HEK293 (cell line): ENCODE measurements at regions not wholly inside any gene's neighbourhood (a gene's known extent, or its start where the extent isn't known, plus 50 kb on each side); places are given as distances from the start of the nearest gene placed in this dataset.

ENCODE experiments used
- CTCF ChIA-PET: fragments of 350-600 bp; formaldehyde crosslinking; extraction: SDS; loops from one replicate; lab custom pipeline; 2021; ENCODE audit warnings: antibody characterized with exemption; lab: Yijun Ruan, JAX
- POLR2A ChIA-PET: fragments of 300-600 bp; formaldehyde crosslinking; extraction: SDS; loops from one replicate; lab custom pipeline; 2020; ENCODE audit warnings: antibody characterized with exemption, inconsistent platforms; lab: Yijun Ruan, JAX
- H3K27ac ChIP-seq: fragments of 200-500 bp; sonication (Bioruptor generic); 2 replicates; pipeline ENCODE4 v1.5.1; 2014; ENCODE audit warnings: low read depth, low read length, control low read depth, inconsistent platforms; ENCODE audit errors: extremely low read depth
- H3K36me3 ChIP-seq, 2 experiments: fragments of 200-500 bp in 1 of 2; sonication (Bioruptor generic) in 1 of 2; 1 replicate in 1 of 2; 2 replicates in 1 of 2; pipeline ENCODE4 v1.5.1; 2014 to 2017; ENCODE audit warnings: inconsistent platforms in 2 of 2, low read length in 2 of 2; ENCODE audit not compliant: control insufficient read depth in 2 of 2, insufficient read depth in 1 of 2
- H3K4me1 ChIP-seq: fragments of 200-500 bp; sonication (Bioruptor generic); 2 replicates; pipeline ENCODE4 v1.5.1; 2014; ENCODE audit warnings: mild to moderate bottlenecking, low read length, inconsistent platforms; ENCODE audit not compliant: control insufficient read depth, insufficient read depth
- H3K4me3 ChIP-seq: 2 replicates; pipeline ENCODE4 v1.5.1; 2011; ENCODE audit warnings: low read depth, mild to moderate bottlenecking, control low read depth, low read length, moderate library complexity
- H3K9me3 ChIP-seq: fragments of 200-500 bp; sonication (Bioruptor generic); 2 replicates; pipeline ENCODE4 v1.5.1; 2014; ENCODE audit warnings: low read depth, low read length, inconsistent platforms; ENCODE audit not compliant: control insufficient read depth, insufficient read depth
- BCL11A ChIP-seq: fragments of 450-650 bp; formaldehyde crosslinking; IDR thresholded peaks from 2 replicates; pipeline ENCODE4 v1.5.1; 2016; ENCODE audit warnings: low read depth, missing biosample characterization, missing genetic modification characterization
- ELK4 ChIP-seq: IDR thresholded peaks from 2 replicates; pipeline ENCODE4 v1.6.1; 2011; ENCODE audit warnings: mild to moderate bottlenecking, low read depth, low read length, borderline replicate concordance
- HOXC10 ChIP-seq: sonication (generic); formaldehyde crosslinking; IDR thresholded peaks from 2 replicates; pipeline ENCODE4 v1.8.1; 2023; ENCODE audit warnings: mild to moderate bottlenecking, missing genetic modification reagents
- HOXD13 ChIP-seq: sonication (generic); formaldehyde crosslinking; IDR thresholded peaks from 2 replicates; pipeline ENCODE4 v1.8.0; 2022; ENCODE audit warnings: missing genetic modification reagents, borderline replicate concordance
- OSR2 ChIP-seq: fragments of 450-650 bp; formaldehyde crosslinking; IDR thresholded peaks from 2 replicates; pipeline ENCODE4 v1.5.1; 2016; ENCODE audit warnings: missing biosample characterization, missing genetic modification characterization
- PRDM4 ChIP-seq: fragments of 450-650 bp; formaldehyde crosslinking; IDR thresholded peaks from 2 replicates; pipeline ENCODE4 v1.5.1; 2017; ENCODE audit warnings: missing biosample characterization, missing genetic modification characterization
- REST ChIP-seq: fragments of 450-650 bp; formaldehyde crosslinking; IDR thresholded peaks from 2 replicates; pipeline ENCODE4 v1.5.1; 2016; ENCODE audit warnings: missing biosample characterization, missing genetic modification characterization
- SP3 ChIP-seq: fragments of 450-650 bp; formaldehyde crosslinking; IDR thresholded peaks from 2 replicates; pipeline ENCODE4 v1.5.1; 2016; ENCODE audit warnings: missing biosample characterization, missing genetic modification characterization
- ZBTB8A ChIP-seq: fragments of 450-650 bp; formaldehyde crosslinking; IDR thresholded peaks from 2 replicates; pipeline ENCODE4 v1.5.1; 2016; ENCODE audit warnings: missing biosample characterization, missing genetic modification characterization
- ZNF112 ChIP-seq: fragments of 450-650 bp; formaldehyde crosslinking; IDR thresholded peaks from 2 replicates; pipeline ENCODE4 v1.5.0; 2017; ENCODE audit warnings: missing biosample characterization, missing genetic modification characterization
- ZNF202 ChIP-seq: fragments of 450-650 bp; formaldehyde crosslinking; IDR thresholded peaks from 2 replicates; pipeline ENCODE4 v1.5.1; 2016; ENCODE audit warnings: missing biosample characterization, missing genetic modification characterization, borderline replicate concordance
- ZNF214 ChIP-seq: fragments of 450-650 bp; formaldehyde crosslinking; IDR thresholded peaks from 2 replicates; pipeline ENCODE4 v1.5.1; 2017; ENCODE audit warnings: missing biosample characterization, mild to moderate bottlenecking, missing genetic modification characterization, borderline replicate concordance
- ZNF544 ChIP-seq: fragments of 450-650 bp; formaldehyde crosslinking; IDR thresholded peaks from 2 replicates; pipeline ENCODE4 v1.5.0; 2017; ENCODE audit warnings: missing biosample characterization, missing genetic modification characterization
- ZNF549 ChIP-seq: fragments of 450-650 bp; IDR thresholded peaks from 2 replicates; pipeline ENCODE4 v1.5.1; 2018; ENCODE audit warnings: missing biosample characterization, missing genetic modification characterization, mild to moderate bottlenecking, inconsistent platforms, moderate library complexity
- ZNF624 ChIP-seq: fragments of 450-650 bp; formaldehyde crosslinking; IDR thresholded peaks from 2 replicates; pipeline ENCODE4 v1.5.1; 2017; ENCODE audit warnings: missing biosample characterization, missing genetic modification characterization
- ZNF76 ChIP-seq: fragments of 450-650 bp; formaldehyde crosslinking; IDR thresholded peaks from 2 replicates; pipeline ENCODE4; 2016; ENCODE audit warnings: low read depth, missing biosample characterization, missing genetic modification characterization, borderline replicate concordance
- TF ChIP-seq, protein P1 (sequence below): fragments of 450-650 bp; formaldehyde crosslinking; IDR thresholded peaks from 2 replicates; pipeline ENCODE4 v1.5.1; 2016; ENCODE audit warnings: missing biosample characterization, missing genetic modification characterization
- TF ChIP-seq, protein P2 (sequence below): fragments of 450-650 bp; formaldehyde crosslinking; IDR thresholded peaks from 2 replicates; pipeline ENCODE4 v1.5.1; 2017; ENCODE audit warnings: missing biosample characterization, missing genetic modification characterization
- TF ChIP-seq, protein P3 (sequence below): fragments of 450-650 bp; formaldehyde crosslinking; IDR thresholded peaks from 2 replicates; pipeline ENCODE4 v1.5.1; 2016; ENCODE audit warnings: missing biosample characterization, missing genetic modification characterization
- TF ChIP-seq, protein P4 (sequence below): fragments of 450-650 bp; formaldehyde crosslinking; IDR thresholded peaks from 2 replicates; pipeline ENCODE4 v1.5.1; 2017; ENCODE audit warnings: missing biosample characterization, missing genetic modification characterization
- TF ChIP-seq, protein P5 (sequence below): fragments of 450-650 bp; formaldehyde crosslinking; IDR thresholded peaks from 2 replicates; pipeline ENCODE4 v1.5.1; 2016; ENCODE audit warnings: missing biosample characterization, missing genetic modification characterization

- TF ChIP-seq PRDM4 (tag by site-specific recombination) (no peak), ZNF544 (tag by site-specific recombination) (no peak)
- TF ChIP-seq, protein P1, sequence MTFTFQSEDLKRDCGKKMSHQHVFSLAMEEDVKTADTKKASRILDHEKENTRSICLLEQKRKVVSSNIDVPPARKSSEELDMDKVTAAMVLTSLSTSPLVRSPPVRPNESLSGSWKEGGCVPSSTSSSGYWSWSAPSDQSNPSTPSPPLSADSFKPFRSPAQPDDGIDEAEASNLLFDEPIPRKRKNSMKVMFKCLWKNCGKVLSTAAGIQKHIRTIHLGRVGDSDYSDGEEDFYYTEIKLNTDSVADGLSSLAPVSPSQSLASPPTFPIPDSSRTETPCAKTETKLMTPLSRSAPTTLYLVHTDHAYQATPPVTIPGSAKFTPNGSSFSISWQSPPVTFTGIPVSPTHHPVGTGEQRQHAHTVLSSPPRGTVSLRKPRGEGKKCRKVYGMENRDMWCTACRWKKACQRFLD (tag by site-specific recombination) = no peak
Measured at GRCh38 chr12:109651596-109651995, 62.0 kb upstream of the FAM222A start (continued).

DNA sequence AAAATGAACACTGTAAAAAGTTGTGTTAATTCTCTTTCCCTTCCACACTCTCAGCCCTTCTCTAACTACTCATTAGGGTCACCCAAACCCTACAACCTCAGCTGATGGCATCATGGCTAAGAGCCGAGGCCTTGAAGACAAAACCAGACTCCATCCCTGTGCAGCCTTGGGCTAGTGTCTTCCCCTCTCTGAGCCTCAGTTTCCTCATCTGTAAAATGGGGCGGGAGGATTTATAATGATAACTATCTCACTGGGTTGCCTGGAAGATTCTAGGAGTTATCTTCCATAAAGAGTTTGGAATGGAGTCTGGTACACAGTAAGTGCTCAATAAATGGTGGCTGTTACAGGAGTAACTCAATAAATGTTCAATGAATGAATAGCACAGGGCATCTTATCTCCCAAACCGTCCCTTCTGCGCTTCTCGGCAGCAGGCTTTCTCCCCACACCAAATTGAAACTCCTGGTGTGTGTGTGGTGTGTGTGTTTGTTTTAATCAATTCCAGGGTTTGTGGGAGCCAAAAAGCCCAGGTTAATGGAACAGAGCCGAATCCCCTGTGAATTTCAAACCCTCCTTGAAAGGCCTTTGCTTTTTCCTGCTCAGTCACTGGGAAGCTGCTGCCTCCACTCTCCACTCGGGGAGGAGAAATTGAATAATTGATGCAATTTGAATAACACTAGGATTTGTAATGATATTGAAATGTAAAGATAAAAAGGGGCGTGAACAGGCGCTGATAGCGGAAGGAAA is 61.2 kb upstream of the FAM222A start:
- ChIA-PET POLR2A (no interaction called here), CTCF (no interaction called here)
- no peak overlapping the region for H3K27ac ChIP-seq
- H3K4me1 ChIP-seq = no peaks in the 10 kb centered on the region
- TF ChIP-seq ZNF112 (tag by site-specific recombination) = no peak
- TF ChIP-seq, protein P2, sequence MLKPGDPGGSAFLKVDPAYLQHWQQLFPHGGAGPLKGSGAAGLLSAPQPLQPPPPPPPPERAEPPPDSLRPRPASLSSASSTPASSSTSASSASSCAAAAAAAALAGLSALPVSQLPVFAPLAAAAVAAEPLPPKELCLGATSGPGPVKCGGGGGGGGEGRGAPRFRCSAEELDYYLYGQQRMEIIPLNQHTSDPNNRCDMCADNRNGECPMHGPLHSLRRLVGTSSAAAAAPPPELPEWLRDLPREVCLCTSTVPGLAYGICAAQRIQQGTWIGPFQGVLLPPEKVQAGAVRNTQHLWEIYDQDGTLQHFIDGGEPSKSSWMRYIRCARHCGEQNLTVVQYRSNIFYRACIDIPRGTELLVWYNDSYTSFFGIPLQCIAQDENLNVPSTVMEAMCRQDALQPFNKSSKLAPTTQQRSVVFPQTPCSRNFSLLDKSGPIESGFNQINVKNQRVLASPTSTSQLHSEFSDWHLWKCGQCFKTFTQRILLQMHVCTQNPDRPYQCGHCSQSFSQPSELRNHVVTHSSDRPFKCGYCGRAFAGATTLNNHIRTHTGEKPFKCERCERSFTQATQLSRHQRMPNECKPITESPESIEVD (tag by site-specific recombination) = no peak
- no peak for TF ChIP-seq ZNF214 (tag by site-specific recombination)
- no peak for TF ChIP-seq REST (tag by site-specific recombination)
- TF ChIP-seq, protein P3, sequence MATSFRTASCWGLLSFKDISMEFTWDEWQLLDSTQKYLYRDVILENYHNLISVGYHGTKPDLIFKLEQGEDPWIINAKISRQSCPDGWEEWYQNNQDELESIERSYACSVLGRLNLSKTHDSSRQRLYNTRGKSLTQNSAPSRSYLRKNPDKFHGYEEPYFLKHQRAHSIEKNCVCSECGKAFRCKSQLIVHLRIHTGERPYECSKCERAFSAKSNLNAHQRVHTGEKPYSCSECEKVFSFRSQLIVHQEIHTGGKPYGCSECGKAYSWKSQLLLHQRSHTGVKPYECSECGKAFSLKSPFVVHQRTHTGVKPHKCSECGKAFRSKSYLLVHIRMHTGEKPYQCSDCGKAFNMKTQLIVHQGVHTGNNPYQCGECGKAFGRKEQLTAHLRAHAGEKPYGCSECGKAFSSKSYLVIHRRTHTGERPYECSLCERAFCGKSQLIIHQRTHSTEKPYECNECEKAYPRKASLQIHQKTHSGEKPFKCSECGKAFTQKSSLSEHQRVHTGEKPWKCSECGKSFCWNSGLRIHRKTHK (tag by site-specific recombination) = no peak
- TF ChIP-seq SP3 (tag by site-specific recombination) = no peak
- TF ChIP-seq, protein P4, sequence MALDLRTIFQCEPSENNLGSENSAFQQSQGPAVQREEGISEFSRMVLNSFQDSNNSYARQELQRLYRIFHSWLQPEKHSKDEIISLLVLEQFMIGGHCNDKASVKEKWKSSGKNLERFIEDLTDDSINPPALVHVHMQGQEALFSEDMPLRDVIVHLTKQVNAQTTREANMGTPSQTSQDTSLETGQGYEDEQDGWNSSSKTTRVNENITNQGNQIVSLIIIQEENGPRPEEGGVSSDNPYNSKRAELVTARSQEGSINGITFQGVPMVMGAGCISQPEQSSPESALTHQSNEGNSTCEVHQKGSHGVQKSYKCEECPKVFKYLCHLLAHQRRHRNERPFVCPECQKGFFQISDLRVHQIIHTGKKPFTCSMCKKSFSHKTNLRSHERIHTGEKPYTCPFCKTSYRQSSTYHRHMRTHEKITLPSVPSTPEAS (tag by site-specific recombination) = no peak
- no peak for TF ChIP-seq ZNF76 (tag by site-specific recombination)
- TF ChIP-seq HOXC10 (CRISPR knock-in tag) = no peak
- no peak for TF ChIP-seq ELK4
- no peak for TF ChIP-seq ZNF202 (tag by site-specific recombination)
- TF ChIP-seq BCL11A = no peak
- no peak for TF ChIP-seq ZNF624 (tag by site-specific recombination)
- TF ChIP-seq ZNF549 (tag by site-specific recombination) = no peak
- TF ChIP-seq OSR2 (tag by site-specific recombination) = no peak
- TF ChIP-seq, protein P5, sequence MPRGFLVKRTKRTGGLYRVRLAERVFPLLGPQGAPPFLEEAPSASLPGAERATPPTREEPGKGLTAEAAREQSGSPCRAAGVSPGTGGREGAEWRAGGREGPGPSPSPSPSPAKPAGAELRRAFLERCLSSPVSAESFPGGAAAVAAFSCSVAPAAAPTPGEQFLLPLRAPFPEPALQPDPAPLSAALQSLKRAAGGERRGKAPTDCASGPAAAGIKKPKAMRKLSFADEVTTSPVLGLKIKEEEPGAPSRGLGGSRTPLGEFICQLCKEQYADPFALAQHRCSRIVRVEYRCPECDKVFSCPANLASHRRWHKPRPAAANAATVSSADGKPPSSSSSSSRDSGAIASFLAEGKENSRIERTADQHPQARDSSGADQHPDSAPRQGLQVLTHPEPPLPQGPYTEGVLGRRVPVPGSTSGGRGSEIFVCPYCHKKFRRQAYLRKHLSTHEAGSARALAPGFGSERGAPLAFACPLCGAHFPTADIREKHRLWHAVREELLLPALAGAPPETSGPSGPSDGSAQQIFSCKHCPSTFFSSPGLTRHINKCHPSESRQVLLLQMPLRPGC = no peak
- no peak for TF ChIP-seq ZBTB8A (tag by site-specific recombination)
- no peak for TF ChIP-seq HOXD13 (CRISPR knock-in tag)
- H3K36me3 ChIP-seq = no peaks in the 10 kb centered on the region
- no peaks in the 10 kb centered on the region for H3K9me3 ChIP-seq
- no peak overlapping the region for H3K4me3 ChIP-seq
